ENCODE measurements at regions not wholly inside any gene's neighbourhood (a gene's known extent, or its start where the extent isn't known, plus 50 kb on each side); places are given as distances from the start of the nearest gene placed in this dataset.
"Not testable (repeated sequence)": the region's sequence is repeated elsewhere in the genome, so short reads cannot be mapped to it uniquely, and the experiment has no call there.

DNA sequence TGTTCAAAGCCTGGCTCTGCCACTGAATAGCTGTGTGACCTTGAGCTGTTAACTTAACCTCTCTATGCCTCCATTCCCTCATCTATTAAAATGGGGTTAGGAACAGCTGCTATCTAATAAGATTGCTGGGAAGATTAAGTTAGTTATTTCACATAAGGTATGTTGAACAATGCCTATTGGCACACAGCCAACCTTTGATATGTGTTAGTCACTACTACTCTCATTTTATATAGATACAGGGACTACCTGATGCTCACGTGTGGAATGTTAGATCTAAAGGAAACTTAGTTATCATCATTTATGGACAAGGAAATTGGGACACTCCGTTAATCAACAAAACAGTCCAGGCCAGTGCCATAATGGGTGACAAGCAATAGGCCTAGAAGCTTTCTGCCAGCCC is 332.4 kb upstream of the PPP2R3A start:
- DNase-seq (ENCODE audit: low read depth in 2 of 2): no peak

GRCh38 chr3:135636596-135636995 is 328.9 kb upstream of the PPP2R3A start:
- DNase-seq (ENCODE audit: low read depth in 2 of 2): no peak

- no peak for DNase-seq (ENCODE audit: low read depth in 2 of 2)
Observed at GRCh38 chr3:135637013-135637412, 328.5 kb upstream of the PPP2R3A start.

DNA sequence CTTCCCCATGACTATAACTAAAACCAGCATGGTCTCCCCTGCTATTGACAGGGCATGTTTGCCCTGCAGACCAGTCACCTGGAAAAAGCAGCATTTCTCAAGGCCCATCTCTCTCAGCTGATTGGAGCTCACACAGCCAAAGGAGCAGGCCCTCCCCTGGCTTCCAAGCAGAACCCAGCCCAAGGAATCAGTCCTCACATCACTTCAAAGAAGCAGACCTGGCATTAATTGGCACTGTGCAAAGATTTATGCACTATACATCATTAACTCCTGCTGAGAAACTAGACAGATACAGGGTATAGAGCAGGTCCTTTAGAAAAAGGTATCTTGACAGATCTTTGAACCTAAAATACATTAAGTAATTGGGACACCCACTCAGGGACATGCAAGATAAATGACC is 323.8 kb upstream of the PPP2R3A start:
- no peak for DNase-seq (ENCODE audit: low read depth in 2 of 2)

DNA sequence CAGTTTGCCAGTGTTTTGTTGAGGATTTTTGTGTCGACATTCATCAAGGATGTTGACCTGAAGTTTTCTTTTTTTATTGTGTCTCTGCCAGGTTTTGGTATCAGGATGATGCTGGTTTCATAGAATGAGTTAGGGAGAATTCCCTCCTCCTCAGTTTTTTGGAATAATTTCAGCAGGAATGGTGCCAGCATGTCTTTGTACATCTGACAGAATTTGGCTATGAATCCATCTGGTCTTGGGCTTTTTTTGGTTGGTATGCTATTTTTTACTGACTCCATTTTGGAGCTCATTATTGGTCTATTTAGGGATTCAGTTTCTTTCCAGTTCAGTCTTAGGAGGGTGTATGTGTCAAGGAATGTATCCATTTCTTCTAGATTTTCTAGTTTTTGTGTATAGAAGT is 320.0 kb upstream of the PPP2R3A start:
- no peak for DNase-seq (ENCODE audit: low read depth in 2 of 2)

GRCh38 chr3:135646873-135647272 is 318.7 kb upstream of the PPP2R3A start:
- DNase-seq (ENCODE audit: low read depth in 2 of 2): no peak

GRCh38 chr3:135649361-135649760 is 316.2 kb upstream of the PPP2R3A start:
- DNase-seq (ENCODE audit: low read depth in 2 of 2): no peak

GRCh38 chr3:135650309-135650708 is 315.2 kb upstream of the PPP2R3A start:
- DNase-seq (ENCODE audit: low read depth in 2 of 2): no peak

DNA sequence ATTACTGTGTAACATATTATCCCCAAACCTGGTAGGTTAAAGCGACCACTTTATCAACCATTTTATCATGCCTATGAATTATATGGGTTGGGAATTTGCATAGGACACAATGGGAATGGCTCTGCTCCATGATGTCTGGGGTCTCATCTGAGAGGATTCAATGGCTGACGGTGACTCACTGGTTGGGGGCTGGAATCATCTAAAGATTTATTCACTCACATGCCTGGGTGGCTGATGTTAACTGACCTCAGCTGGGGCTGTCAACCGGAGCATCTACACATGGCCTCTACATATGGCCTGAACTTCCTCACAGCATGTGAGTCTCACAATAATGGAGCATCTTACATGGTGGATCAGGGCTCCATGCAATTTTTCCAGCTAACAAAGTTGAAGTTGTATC is 313.1 kb upstream of the PPP2R3A start:
- DNase-seq (ENCODE audit: low read depth in 2 of 2): no peak

DNA sequence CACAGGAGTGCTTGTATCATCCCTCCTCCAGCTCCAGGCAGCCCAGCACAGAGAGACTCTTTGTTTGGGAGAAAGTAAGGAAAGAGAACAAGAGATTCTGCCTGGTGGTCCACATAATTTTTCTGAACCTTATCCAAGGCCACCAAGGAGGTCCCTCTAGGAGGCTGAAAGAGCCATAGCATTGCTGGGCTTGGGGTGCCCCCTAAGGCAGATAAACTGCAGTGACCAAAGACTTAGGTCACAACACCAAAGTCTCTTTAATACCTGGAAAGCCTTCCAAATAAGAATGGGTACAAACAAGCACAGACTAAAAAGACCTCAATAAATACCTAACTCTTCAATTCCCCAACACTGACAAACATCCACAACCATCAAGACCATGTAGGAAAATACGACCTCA is 310.2 kb upstream of the PPP2R3A start:
- DNase-seq (ENCODE audit: low read depth in 2 of 2): no peak

- not testable (repeated sequence) for DNase-seq (ENCODE audit: low read depth in 2 of 2)
Observed at GRCh38 chr3:135658451-135658850, 307.1 kb upstream of the PPP2R3A start.

DNA sequence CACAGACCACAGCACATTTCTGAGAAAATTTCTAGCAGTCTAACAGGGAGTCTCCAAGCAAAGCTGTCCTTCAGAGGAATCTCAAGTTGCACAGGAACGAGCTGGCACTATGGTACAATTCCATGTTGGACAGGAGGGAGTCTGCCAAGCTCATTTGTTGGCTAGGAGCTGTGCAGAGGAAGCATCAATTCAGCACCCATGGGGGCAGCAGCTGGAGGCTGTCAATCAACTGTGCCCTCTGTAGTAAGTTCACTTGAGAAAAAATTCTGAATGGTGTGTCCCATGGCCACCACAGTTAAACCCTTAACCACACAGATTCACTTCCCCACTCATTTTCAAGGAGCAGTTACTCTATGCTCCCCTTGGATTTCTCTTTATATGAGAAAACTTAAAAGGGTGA is 298.5 kb upstream of the PPP2R3A start:
- no peak for DNase-seq (ENCODE audit: low read depth in 2 of 2)

DNA sequence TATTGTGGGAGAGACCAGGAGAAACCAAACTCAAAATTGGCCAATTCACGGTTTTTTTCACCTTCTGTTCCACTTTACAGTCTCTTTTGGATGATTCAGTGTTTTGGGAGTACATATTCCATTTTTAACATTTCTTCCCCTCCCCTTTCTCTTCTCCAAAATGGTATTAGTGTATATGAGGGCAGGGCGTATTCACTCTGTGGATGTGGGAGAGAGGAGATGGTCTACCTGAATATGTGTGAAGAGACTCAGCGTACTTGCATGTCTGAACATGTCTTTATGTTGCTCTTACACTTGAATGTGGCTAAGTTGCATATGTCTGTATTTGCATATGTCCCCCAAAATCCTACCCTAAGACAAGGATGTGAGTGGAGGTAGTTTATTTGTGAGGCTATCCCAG is 291.0 kb upstream of the PPP2R3A start:
- DNase-seq (ENCODE audit: low read depth in 2 of 2): no peak

DNA sequence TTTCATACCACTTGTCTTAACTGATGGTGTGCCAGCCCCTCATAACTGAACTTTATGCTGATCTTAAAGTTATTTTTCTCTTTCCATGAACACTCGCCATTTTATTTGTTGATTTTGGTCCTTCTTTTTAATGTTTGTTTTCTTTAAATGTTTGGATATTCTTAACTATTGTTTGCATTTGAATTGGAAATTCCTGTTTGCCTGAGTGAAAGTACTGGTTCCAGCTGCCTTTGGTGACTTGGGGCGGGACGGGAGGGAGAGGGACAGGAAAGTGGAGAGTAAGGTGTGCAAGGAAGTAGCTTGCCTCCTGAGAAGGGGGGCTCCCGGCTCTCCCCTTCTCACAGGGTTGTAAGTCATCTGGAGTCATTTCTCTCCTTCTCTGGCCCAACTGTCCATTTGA is 287.1 kb upstream of the PPP2R3A start:
- no peak for DNase-seq (ENCODE audit: low read depth in 2 of 2)

DNA sequence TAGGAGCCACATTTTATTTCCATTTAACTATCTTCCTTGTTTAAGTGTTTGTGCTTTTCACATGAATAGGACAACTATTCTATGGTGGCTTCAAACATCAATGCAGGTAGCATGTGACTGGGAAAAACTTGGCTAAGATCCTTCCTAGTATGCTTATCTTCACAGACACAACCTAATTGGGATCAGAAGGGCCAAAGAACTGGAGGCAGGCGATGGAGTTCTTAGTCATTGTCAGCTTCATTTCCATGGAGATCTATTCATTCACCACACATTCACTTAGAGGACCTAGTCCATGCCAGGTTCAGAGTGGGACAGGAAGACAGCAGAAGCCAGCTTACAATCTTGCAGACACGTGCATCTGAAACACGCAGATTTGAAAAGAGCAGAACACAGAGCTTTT is 277.5 kb upstream of the PPP2R3A start:
- no peak for DNase-seq (ENCODE audit: low read depth in 2 of 2)

DNA sequence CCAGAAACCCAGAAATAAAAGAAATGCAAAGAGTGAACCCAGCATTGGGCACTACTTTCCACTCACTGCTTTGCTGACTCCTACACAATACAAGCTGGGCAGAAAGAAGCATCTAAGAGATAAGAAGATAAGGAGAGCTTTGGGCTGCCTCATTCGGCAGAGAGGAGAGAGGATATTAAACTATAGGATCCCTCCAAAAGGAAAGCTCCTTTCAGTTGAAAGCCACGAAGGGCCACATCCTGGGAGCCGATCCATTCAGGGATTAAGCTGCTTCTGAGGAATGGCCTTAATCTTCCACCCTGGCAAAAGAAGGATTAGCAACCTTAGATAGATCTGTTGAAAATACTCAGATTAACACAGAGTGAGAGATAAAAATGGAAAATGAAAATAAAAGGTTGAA is 274.9 kb upstream of the PPP2R3A start:
- DNase-seq (ENCODE audit: low read depth in 2 of 2): no peak

DNA sequence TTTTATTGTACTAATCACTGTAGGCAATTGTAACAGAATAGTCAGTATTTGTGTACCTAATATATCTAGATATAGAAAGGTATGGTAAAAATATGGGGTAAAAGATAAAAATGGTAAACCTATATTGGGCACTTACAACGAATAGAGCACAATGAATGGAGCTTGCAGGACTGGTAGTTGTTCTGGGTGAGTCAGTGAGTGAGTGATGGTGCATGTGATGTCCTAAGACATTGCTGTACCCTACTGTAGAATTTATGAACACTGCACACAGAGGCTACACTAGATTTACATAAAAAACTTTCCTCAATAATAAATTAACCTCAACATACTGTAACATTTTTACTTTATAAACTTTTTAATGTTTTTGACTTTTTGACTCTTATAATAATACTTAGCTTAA is 274.3 kb upstream of the PPP2R3A start:
- no peak for DNase-seq (ENCODE audit: low read depth in 2 of 2)

DNA sequence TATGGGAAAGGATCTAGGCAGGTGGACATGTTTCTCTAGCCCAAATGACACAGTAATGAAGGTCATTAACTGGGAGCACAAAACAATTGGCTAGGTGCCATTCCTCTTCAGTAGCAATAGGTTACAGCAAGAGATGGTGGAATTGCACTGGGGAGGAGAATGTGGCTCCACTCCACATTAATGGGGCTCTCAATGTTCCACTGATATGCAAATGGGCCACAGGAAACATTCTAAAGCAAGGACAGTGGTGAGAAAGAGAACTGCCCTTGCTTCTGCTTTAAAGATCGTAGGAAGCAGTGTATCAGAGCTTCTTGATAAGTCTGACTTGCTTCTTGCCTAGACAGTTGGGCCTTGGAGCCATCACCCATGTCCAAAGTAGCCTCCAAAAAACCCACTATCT is 271.4 kb upstream of the PPP2R3A start:
- no peak for DNase-seq (ENCODE audit: low read depth in 2 of 2)

- no peak for DNase-seq (ENCODE audit: low read depth in 2 of 2)
Observed at GRCh38 chr3:135699741-135700140, 265.8 kb upstream of the PPP2R3A start.

DNA sequence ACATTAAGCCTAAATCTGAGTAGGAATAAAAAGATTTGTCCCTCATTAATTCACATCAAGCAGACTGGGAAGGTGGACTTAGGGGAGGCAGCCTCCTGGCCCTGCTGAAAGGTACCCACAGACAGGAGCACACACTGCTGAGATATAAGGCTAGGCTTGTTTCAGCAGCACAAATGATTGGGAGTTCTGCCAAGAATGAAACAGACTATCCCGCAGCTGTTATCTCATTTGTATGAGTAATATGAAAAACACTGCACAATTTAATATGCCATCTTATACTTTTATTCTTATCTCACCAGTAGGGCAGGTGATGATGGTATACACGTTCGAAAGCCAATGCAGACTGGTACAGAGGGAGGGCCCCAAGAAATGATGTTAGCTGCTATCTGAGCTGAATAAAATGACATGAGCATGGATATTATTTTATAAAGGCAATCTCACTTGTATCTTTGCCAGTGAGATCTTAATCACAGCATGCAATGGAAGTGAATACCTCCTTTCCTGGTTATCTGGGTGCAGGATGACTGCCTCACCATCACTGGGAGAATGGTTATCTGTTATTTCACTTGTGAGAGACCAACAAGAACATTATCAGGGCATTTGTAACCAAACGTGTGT is 258.7 kb upstream of the PPP2R3A start:
- DNase-seq (ENCODE audit: low read depth in 2 of 2): no peak

GRCh38 chr3:135719449-135719848 is 246.1 kb upstream of the PPP2R3A start:
- no peak for DNase-seq (ENCODE audit: low read depth in 2 of 2)

DNA sequence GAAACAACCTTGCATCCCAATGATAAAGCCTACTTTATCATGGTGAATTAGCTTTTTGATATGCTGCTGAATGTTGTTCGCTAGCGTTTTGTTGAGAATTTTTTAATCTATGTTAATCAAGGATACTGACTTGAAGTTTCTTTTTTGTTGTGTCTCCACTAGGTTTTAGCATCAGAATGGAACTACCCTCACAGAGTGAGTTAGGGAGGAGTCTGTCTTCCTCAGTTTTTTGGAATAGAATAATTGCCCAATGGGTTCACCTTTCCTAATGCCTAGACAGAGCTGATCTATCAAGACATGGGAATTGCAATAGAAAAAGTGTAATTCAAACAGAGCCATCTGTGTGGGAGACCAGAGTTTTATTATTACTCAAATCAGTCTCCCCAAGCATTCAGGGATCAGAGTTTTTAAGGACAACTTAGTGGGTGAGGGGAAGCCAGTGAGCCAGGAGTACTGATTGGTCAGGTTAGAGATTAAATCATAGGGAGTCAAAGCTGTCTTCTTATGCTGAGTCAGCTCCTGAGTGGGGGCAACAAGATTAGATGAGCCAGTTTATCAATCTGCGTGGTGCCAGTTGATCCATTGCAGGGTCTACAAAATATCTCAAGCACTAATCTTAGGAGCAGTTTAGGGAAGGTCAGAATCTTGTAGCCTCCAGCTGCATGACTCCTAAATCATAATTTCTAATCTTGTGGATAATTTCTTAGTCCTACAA is 237.4 kb upstream of the PPP2R3A start:
- DNase-seq (ENCODE audit: low read depth in 2 of 2): no peak

- no peak for DNase-seq (ENCODE audit: low read depth in 2 of 2)
Observed at GRCh38 chr3:135731546-135731945, 234.0 kb upstream of the PPP2R3A start.

DNA sequence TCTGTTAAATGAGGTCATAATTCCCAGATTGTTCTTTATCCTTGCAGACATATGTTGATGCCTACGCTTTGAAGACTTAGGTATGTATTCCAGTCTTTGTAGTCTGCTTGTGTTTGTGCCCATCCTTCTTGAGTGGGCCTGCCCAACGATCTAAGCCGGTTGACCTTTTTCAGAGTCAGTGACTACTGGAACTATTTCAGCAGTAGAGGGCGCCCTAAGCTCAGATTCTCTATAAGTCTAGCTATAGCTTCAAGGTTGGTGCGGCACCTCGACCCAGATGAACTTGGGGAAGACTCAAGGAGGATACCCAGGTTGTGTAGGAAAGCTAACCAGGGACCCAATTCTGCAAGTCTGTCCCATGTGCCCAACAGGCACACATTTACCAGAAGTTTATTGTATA is 228.8 kb upstream of the PPP2R3A start:
- DNase-seq (ENCODE audit: low read depth in 2 of 2): no peak
